NCI-H748 treated with DMSO at 0.1 percent for 48 hours (cell line): ENCODE measurements at regions not wholly inside any gene's neighbourhood (a gene's known extent, or its start where the extent isn't known, plus 50 kb on each side); places are given as distances from the start of the nearest gene placed in this dataset.
"Not testable (repeated sequence)": the region's sequence is repeated elsewhere in the genome, so short reads cannot be mapped to it uniquely, and the experiment has no call there.

Source experiments
- DNase-seq: peaks from one replicate; lab custom pipeline; 2025; lab: John Stamatoyannopoulos, UW

- DNase-seq = no peak
Observed at GRCh38 chr4:132683957-132684356, 465.1 kb upstream of the PCDH10 start.

- DNase-seq = no peak
Observed at GRCh38 chr4:132691026-132691425, 458.1 kb upstream of the PCDH10 start.

GRCh38 chr4:132691668-132692067 is 457.4 kb upstream of the PCDH10 start:
- DNase-seq = no peak

DNA sequence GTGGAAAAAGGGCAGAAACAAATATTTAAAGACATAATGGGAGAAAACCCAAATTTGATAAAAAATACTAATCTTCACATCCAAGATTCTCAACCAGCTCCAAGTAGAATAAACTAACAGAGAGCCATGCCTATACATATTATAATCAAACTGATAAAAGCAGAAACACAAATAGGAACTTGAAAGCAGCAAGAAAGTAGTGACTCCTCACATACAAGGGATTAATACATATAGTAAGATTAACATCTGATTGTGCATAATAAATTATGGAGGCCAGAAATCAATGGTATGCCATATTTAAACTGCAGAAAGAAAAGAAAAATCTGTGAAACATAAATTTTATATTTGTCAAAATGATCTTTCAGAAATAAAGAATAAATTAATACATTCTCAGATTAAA is 454.3 kb upstream of the PCDH10 start:
- DNase-seq = no peak

GRCh38 chr4:132697505-132697904 is 451.6 kb upstream of the PCDH10 start:
- not testable (repeated sequence) for DNase-seq

- DNase-seq = no peak
Observed at GRCh38 chr4:132707955-132708354, 441.1 kb upstream of the PCDH10 start.

DNA sequence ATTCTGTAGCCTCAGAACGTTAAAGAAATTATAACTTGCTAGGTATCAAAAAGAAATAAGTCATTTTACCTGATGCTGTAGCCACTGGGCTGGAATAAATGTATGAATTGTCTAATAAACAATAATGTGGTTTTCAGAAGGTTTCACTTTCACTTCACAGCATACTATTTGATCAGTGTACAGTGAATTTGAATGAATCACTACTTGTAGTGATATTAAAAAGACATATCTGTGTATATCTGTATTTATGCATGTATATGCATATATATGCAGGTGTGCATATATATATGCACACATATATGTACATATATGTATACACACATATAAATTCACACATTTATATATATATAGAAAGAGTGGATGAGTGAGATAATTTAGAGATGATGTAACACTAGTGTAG is 440.0 kb upstream of the PCDH10 start:
- DNase-seq = no peak

DNA sequence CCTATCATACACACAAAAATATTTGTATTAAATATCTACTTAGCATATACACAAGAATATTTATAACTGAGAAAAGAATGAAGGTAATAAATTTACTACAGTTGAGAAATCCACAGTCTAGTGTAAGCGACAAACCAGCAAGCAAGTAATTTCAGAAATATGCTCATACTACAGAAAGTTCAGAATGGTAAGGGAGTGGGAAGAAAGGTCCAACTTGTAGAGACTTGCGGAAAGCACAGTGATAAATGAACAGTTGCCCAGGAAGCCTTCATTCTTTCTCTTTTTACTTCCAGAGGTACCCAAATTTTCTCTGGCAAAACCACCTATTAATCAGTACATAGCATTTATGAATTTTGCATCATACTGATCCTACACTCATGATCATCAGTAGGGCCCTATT is 438.1 kb upstream of the PCDH10 start:
- no peak for DNase-seq

GRCh38 chr4:132737344-132737743 is 411.8 kb upstream of the PCDH10 start:
- no peak for DNase-seq

DNA sequence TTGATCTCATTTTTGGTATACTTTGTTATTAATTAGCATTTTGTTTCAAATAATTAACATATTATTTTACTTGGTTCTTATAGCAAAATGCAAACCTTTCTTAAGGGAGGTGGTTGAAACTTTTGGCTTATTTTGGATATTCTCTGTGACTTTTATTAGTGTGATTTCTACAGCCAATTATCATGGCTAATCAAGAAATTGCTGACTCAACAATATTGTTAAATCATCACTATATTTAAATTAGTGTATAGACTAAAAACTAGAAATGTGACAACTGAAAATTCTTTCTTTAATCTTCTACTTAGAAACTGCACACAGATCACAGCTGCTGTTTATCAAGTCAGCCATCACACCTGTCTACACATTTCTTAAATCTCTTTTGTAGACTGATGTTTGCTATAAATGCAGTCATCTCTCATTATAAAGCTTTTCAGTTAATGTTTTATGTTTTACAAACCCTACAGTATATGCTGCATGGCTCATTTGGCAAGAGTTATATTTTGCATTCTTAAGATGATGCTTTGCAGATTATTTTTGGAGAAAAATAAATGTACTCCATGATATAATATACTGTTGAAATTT is 389.8 kb upstream of the PCDH10 start:
- DNase-seq = no peak

GRCh38 chr4:132763465-132763864 is 385.6 kb upstream of the PCDH10 start:
- DNase-seq = no peak

DNA sequence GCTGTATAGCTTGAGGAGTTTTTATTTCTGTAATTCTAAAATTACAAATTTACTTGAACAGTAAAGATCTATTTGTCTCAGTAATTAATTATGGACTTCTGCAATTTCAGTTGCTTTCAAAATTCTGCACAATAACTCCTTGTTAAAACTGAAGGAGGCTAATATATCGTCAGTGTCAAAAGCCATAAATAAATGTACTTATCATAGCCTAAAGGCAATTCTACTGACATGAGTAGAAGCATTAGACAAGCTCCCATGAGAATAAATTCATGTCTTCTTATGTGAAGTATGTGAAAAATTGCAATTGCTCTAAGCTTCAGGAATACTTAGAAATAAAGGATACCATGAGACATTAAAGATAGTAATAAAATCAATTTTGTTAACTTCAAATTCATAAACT is 381.2 kb upstream of the PCDH10 start:
- DNase-seq = no peak

GRCh38 chr4:132770776-132771175 is 378.3 kb upstream of the PCDH10 start:
- DNase-seq = no peak

GRCh38 chr4:132792310-132792709 is 356.8 kb upstream of the PCDH10 start:
- no peak for DNase-seq

DNA sequence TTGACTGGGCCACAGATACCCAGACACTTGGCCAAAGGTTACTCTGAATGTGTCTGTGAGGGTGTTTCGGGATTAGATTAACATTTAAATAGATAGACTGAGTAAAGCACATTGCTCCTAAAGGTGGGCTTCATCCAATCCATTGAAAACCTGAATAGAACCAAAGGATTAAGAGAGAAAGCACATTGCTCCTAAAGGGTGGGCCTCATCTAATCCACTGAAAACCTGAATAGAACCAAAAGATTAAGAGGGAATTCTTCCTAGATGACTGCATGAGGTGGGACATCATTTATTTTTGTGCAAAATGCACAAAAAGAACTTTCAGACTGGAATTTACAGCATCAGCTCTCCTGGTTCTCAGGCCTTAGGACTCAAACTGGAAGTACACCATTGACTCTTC is 351.2 kb upstream of the PCDH10 start:
- DNase-seq = no peak

GRCh38 chr4:132809298-132810032 is 339.6 kb upstream of the PCDH10 start:
- DNase-seq = no peak

GRCh38 chr4:132813061-132813460 is 336.0 kb upstream of the PCDH10 start:
- DNase-seq = not testable (repeated sequence)

DNA sequence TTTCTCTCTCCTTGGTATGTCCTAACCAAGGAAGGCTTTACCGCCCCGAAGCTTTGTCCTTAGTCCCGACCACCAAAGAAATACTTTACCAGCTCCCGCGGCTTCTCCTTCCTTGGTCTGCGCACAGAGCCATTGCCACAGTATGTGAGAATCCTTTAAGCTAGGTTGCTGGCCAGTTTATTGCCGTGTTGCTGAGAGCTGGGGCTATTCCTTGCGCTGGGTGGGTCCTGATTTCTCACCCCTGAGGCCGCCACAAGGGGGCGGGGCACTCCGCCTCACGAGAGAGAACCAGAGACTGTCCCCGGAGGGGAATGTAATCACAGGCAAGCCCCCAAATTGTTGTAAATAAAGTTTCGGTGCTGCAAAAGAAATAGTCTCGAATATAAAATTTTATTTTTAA is 331.0 kb upstream of the PCDH10 start:
- DNase-seq = no peak

DNA sequence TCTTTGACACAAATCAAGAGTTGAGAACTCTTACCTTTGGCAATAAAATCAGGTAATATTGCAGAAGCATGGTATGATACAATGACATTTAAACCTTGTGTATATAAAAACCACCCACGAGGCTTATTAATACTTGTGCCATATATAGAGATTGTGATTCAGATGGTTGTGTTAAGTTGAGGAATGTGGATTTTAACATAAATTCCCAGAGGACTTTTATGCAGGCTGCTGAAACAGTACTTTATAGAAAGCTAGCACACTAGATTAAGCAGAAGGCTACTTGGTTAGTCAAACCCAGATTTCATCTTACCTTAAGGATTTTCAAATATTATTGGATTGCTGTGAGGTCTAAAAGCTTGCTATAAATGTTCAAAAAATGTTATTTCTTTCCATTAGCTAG is 325.7 kb upstream of the PCDH10 start:
- no peak for DNase-seq

GRCh38 chr4:132824761-132825160 is 324.3 kb upstream of the PCDH10 start:
- no peak for DNase-seq

GRCh38 chr4:132827522-132827921 is 321.6 kb upstream of the PCDH10 start:
- no peak for DNase-seq

- no peak for DNase-seq
Observed at GRCh38 chr4:132838244-132838643, 310.9 kb upstream of the PCDH10 start.

DNA sequence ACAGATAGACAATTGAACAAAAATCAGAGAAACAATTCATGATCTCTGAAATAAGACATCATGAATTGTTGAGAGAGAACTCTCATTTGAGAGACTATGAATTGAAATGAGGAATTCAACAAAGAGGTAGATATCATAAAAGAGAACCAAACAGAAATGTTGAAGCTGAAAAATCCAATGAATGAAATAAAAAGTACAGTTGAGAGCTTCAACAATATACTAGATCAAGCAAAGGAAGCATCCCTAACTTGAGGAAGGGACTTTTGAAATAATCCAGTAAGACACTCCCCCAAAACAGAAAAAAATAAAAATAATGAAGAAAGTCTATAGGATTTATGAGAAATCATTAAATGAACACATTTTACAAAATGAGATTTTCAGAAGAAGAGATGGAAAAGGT is 310.0 kb upstream of the PCDH10 start:
- no peak for DNase-seq

DNA sequence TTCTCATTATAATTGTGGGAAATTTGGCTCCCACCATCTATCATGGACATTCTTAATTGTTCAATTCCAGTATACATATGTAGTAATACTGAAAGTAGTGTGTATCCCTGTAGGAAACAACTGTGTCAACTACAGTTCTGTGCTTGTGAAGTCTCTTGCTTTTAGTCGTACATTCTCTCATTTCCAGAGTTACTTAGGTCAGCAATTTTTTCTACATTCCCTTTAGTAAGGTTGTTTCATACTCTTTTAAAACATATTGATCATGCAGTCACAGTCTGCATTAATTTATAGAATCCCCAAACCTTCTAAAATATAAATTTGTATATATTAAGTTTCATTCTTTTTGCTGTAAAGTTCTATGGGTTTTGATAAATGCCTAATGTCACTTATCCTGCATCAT is 289.2 kb upstream of the PCDH10 start:
- no peak for DNase-seq
